Left lobe of liver (tissue), 2 donors: ENCODE measurements at regions not wholly inside any gene's neighbourhood (a gene's known extent, or its start where the extent isn't known, plus 50 kb on each side); places are given as distances from the start of the nearest gene placed in this dataset.

Source experiments
- ATAC-seq: fragments of 200-7000 bp; cut with Tn5 transposase; one replicate; pipeline ENCODE4 v1.9.1; 2020; ENCODE audit warnings: mild to moderate bottlenecking, moderate library complexity
- DNase-seq: peaks from one replicate; pipeline ENCODE4 v3.0.0-alpha.2; 2020; ENCODE audit warnings: low spot score
- donor health status: DM: no; HTN: no; CAD: no; lungs with moderate emphysema.
- donor health status: DM: no; HTN: yes; CAD: no.

GRCh38 chr18:78914249-78914935 lies 65.2 kb upstream of the SALL3 start:
- peak; percentile 22 for DNase-seq
- ATAC-seq = no peak

GRCh38 chr18:78915446-78916008 lies 64.1 kb upstream of the SALL3 start:
- DNase-seq (peak; percentile 19), ATAC-seq (no peak)

GRCh38 chr18:78918707-78919106 lies 60.9 kb upstream of the SALL3 start:
- DNase-seq = no peak

GRCh38 chr18:78919956-78920355 lies 59.7 kb upstream of the SALL3 start:
- DNase-seq (no peak), ATAC-seq (no peak)

More at GRCh38 chr18:78918707-78919106, 60.9 kb upstream of the SALL3 start:
- ATAC-seq = no peak

GRCh38 chr18:78920456-78921138 lies 59.0 kb upstream of the SALL3 start:
- ATAC-seq = no peak

GRCh38 chr18:78922856-78923255 lies 56.8 kb upstream of the SALL3 start:
- ATAC-seq (no peak), DNase-seq (no peak)

More at GRCh38 chr18:78920456-78921138, 59.0 kb upstream of the SALL3 start:
- no peak for DNase-seq

GRCh38 chr18:78924301-78924700 lies 55.3 kb upstream of the SALL3 start:
- ATAC-seq = no peak
- no peak for DNase-seq

GRCh38 chr18:78924786-78925540 lies 54.7 kb upstream of the SALL3 start:
- DNase-seq (no peak), ATAC-seq (no peak)

GRCh38 chr18:78925557-78926242 lies 53.9 kb upstream of the SALL3 start:
- ATAC-seq (no peak), DNase-seq (peak; percentile 18)

GRCh38 chr18:78926243-78926615 lies 53.4 kb upstream of the SALL3 start:
- ATAC-seq (no peak), DNase-seq (no peak)

GRCh38 chr18:78927156-78927555 lies 52.5 kb upstream of the SALL3 start:
- ATAC-seq = no peak
- no peak for DNase-seq

- DNase-seq (no peak), ATAC-seq (no peak)
These were observed 52.0 kb upstream of the SALL3 start for GRCh38 chr18:78927616-78928015.

- DNase-seq (no peak), ATAC-seq (no peak)
These were observed 51.5 kb upstream of the SALL3 start for GRCh38 chr18:78928076-78928475.

- ATAC-seq (no peak), DNase-seq (no peak)
These were observed 50.1 kb upstream of the SALL3 start for GRCh38 chr18:78929516-78929915.
